HG03135 (cell line): ENCODE measurements at regions not wholly inside any gene's neighbourhood (a gene's known extent, or its start where the extent isn't known, plus 50 kb on each side); places are given as distances from the start of the nearest gene placed in this dataset.
"Not testable (repeated sequence)": the region's sequence is repeated elsewhere in the genome, so short reads cannot be mapped to it uniquely, and the experiment has no call there.

Experiments
- ATAC-seq: cut with Tn5 transposase; IDR thresholded peaks from one replicate; pipeline ENCODE4 v1.9.1; 2021; ENCODE audit warnings: mild to moderate bottlenecking, moderate library complexity; ENCODE audit not compliant: unreplicated experiment

DNA sequence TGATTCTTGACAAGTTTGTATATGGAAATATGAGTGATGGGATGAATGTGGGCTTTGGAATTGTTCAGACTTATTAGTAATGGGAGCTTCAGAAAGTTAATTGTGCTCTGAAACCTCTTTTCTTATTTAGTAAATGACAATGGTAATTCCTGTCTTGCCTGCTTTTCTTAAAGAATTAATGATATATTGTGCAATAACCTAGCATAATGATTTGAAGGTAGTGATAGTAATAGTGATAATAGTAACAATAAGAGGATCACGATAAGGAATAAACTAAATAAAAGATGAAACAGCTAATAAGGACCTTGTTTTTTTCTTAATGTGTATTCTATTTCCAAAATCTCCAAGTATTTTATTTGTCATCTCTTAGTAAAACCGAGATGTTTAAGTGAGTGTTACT, 245.0 kb upstream of the CPHXL start:
- ATAC-seq: no peak

DNA sequence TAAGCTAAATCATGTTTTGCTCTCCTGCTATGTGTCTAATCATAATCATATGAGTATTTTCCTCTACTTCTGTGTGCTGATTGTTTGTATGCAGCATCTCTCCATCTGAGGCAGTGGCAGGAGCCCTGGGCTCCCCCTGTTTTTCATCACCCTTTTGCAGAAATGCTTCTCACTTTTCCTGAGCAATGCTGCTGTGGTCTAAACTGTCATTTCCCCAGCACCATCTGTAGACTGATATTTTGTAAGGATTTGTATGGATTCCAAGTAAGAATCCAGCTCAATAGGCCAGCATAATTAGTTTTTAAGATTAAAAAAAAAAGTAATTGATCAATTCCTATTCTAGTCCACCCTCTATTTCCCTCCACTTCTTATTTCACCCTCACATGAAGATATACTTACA, 257.0 kb upstream of the CPHXL start:
- ATAC-seq: no peak

DNA sequence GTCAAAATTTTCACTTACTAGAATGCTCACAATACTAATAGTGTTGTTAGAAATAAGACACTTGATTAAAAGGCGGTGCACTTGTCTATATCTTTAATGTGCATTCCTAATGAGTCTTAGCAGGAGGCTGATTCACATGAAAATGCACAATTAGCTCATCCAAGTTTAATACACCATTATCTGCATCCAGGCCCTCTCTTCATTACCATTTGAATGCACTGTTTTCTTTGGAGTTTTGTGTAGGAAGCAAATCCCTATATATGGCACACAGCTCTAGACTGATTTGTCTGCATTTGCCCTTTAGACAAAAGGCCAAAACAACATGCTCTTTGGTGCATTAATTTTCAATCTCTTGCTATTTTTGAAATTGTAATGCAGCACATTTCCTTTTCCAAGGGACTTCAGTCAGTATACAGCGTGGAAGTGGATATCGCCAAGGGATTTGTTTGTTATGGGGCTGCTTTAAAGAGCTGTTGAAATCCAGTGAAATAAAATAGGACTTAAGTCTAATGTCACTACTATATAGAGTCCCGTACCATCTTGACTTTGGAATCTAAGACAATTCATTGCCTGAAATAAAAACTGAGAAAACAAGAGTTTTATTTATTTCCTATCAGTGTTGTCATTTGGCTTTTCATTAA, 257.6 kb upstream of the CPHXL start:
- ATAC-seq: no peak

DNA sequence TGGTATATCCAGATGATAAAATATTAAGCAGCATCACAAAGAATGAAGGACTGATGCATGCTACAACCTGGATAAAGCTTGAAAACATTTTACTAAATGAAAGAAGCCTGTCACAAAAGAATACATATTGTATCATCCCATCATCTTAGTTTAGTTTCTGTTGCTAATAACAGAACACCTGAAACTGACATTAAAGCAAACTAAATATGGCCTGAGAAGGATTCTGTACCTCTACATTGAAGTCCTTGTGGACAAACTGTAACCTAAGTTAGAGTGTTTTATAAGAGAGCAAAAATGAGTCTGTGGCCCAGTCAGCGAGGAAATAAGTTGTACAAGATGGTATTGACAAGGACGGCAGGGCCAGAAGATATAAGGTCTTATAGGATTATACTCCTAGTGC, 261.0 kb upstream of the CPHXL start:
- no peak for ATAC-seq

DNA sequence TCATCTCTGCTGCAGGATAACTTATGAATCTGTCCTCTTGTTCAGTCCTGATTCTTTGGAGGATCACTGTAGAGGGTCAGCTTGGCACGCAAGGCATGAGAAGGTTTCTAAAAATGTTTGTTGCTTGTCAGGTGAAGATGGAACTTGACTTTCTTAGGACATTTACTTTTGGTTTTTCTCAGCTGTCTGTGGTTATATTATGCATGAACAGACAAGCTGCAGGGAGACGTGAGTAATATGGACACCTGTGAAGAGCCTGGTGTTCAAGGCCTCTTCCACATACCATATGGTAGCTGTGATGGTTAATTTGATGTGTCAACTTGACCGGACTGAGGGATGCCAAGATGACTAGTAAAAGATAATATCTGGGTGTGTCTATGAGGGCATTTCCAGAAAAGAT, 270.2 kb upstream of the CPHXL start:
- ATAC-seq: no peak

DNA sequence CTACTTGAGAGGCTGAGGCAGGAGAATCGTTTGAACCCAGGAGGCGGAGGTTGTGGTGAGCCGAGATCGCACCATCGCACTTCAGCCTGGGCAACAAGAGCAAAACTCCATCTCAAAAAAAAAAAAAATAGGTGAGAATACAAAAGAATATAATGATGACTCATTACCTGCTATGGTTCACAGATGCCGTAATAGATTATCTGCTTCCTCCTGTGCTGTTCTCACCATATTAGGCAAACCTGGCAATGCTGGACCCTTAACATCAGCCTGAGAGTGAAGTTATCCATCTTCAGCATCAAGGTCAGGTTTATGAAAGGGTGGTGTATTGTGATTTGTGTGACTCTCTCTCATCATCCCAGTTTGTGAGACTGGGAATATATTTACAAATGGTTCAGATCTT, 271.3 kb upstream of the CPHXL start:
- no peak for ATAC-seq

DNA sequence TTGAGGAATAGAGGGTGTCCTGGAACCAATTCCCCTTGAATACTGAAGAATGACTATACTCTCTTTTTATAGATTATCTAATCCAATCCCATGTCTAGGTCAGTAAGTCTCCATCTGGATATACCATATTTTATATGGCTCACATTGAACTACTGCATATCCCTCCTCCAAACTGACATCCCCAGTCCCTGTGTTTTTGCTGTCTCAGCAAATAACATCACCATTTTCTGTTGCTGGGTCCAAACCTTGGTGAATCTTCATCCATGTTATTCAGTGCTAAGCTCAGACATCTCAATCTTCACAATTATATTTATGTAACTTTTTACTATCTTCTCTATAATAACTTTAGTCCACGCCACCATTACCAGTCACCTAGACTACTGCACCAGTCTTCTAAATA, 269.6 kb upstream of the CNTNAP4 start:
- no peak for ATAC-seq

DNA sequence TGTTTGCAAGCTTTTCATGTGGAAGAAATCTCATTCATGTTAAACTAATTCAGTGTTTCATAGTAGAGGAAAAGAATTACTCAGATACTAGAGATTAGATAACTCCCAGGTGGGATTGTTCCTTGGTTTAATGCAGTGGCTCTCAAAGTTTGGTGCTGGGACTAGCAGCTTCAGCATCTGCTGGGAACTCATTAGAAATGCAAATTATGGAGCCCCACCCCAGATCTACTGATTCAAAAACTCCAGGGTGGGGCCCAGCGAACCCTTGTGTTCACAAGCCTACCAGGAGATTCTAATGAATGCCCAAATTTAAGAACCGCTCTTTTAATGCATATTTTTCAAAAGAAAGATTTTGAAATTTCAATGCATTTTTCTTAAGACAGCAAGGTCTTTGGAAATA, 253.4 kb upstream of the CNTNAP4 start:
- no peak for ATAC-seq

DNA sequence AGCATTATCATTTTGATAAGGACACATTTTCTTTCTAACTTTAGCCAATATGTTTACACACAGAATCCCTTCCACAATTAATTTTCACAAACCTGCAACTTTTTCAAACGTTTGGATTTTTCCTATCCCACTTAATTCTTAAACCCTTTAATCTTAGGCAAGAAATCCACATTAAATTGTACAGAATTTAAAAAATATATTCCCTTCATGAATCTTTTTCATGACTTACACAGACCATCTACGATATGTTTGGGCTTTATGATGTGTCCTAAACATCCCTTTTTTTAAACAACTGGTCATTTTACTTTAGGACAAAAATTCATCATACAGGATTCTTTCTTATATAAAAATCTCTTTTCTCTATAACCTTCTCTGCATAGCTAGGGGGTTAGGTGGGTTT, 241.5 kb upstream of the CNTNAP4 start:
- ATAC-seq: no peak

DNA sequence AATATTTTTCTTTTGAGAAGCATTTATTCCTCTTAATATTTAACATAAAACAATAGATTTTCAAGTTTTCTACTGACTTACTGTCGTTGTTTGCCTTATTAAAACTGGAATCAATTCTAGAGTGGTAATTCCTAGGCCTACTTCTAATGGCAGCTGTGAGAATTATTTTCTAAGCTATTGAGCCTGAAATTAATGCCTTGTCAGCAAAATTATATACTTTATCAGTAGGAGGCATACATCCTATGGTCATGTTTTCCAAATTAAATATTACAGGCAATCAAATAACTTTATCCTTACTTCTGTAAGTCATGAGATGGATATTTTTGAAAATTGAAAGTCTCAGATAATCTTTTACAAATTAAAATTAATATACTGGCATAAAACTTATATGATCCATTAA, 239.1 kb upstream of the CNTNAP4 start:
- ATAC-seq: no peak

DNA sequence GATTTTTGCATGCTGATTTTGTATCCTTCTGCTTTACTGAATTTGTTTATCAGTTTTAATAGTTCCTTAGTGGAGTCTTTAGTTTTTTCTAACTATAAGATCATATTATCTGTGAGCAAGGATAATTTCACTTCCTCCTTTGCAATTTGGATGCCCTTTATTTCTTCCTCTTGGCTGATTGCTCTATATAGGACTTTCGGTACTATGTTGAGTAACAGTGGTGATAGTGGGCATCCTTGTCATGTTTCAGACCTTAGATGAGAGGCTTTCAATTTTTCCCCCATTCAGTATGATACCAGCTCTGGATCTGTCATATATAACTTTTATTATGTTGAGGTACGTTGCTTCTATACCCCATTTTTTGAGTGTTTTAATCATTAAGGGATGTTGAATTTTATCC, 224.5 kb upstream of the CNTNAP4 start:
- no peak for ATAC-seq

DNA sequence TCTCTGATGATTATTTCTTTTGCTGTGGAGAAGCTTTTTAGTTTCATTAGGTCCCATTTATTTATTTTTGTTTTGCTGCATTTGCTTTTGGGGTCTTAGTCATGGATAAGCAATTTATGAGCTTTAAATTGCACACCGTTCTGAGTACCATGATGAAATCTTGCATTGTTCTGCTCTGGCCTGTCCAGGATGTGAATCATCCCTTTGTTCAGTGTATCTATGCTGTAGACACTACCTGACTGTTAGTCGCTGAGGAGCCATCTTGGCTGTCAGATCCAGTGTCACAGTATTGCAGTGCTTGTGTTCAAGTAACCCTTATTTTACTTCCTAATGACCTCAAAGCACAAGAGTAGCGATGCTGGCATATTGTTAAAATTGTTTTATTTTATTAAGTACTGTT, 218.0 kb upstream of the CNTNAP4 start:
- ATAC-seq: no peak

DNA sequence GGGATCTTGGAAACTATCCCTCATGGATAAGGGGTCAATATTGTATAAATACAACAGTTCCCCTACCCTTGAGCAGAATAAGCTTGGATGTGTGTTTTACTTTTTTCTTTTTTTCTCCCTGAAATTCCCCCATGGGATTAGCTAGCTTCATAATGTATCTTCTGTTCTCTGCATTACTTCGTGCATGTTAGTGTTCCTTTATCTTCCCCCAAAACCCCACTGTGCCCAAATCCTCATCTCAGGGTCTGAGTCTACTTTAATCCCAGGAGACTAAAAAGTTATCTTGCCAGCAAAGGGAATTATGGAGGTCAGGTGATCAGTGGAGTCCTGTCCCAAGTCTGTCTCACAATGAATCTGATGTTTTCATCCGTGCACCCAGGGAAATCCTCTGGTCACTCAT, 217.5 kb upstream of the CNTNAP4 start:
- ATAC-seq: no peak

DNA sequence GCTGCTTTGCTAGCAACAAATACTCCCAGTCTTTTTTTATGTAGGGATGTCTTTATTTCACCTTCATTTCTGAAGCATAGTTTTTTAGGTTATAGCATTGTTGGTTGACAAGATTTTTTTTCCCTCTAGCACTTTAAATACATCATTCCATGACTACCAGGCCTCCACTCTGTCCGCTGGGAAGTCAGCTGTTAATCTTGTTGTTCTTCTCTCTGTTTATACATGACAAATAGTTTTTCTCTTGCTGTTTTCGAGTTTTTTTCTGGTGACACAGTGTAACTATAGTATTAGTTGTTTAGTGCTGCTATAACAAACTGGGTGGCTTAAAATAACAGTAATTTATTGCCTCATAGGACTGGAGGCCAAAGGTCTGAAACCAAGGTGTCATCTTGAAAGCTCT, 205.5 kb upstream of the CNTNAP4 start:
- ATAC-seq: no peak

DNA sequence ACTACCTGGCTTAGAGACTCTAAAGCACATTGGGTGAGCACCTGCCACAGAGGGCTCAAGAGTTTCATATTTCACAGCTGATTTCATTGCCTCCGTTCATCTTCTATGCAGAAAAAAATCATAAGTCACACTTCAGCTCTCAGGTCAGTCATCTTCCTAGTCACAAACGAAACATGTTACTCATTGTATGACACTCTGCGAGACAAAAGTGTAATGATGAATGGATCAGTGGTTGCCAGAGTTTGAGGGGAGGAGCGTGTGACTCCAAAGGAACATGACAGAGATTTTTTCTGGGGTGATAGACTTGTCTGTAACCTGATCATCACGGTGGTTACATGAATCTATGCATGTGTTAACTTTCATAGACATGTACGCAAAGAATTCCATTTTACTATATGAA, 195.2 kb upstream of the CNTNAP4 start:
- ATAC-seq: no peak

DNA sequence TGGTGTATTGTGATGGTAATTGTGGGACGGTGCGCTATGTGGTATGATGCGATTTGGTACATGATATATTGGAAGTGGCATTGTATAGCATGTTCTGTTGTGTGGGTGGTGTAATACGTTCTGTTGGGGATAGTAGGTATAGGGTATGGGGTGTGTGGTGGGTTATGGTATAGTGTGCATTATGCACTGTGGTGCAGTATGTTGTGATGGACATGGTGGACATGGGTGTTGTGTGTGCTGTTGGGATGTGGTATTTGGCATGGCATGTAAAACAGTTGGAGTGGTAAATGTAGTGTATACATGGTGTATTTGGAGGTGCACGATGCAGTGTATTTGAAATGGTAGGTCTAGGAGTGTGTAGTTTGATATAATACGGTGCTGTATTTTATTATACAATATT, 170.6 kb upstream of the CNTNAP4 start:
- ATAC-seq: no peak

DNA sequence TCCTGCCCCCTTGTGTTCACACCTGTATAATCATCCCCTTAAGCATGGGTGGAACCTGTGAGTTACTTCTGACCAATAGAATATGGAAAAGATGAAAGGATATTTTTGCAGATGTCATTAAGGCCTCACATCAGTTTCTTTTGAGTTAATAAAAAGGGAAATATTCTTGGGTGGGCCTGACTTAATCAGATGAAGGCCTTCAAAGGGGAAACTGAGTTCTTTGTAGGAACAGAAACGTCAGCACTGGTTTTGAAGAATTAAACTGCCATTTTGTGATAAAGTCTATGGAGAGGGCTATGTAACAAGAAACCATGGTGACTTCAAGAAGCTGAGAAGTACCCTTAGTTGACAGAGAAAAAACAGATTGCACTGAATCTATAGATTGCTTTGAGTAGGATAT, 168.7 kb upstream of the CNTNAP4 start:
- no peak for ATAC-seq

DNA sequence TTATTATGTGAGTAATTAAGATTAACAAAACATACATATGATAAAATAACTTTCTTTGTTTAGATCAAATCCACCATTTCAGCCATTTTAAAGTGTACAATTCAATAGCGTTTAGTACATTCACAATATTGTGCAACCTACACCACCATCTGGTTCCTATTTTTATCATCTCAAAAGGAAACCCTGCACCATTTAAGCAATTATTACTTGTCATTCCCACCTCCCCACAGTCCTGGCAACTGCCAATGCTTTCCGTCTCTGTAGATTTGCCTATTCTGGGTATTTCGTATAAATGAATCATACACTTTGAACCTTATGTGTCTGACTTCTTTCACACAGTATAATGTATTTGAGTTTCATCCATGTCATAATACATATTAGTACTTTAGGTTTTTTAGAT, 162.5 kb upstream of the CNTNAP4 start:
- no peak for ATAC-seq

DNA sequence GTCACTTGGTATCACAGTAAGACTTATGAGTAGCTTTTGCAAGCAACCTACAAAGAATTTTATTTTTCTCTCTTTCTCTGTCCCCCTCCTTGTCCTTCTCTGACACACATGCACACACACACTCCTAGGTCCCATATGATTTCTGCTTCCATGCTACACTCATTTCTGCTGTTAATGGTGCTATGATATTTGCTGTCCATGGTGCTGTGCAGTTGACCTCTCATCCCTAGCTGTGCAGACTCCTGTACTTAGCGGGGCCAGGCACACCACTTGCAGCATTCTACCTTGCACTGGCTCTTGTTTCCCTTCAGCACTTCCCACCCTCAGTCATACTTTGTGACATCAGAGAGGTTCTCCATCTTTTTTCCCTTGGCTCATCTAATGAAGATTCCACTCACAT, 158.9 kb upstream of the CNTNAP4 start:
- no peak for ATAC-seq

DNA sequence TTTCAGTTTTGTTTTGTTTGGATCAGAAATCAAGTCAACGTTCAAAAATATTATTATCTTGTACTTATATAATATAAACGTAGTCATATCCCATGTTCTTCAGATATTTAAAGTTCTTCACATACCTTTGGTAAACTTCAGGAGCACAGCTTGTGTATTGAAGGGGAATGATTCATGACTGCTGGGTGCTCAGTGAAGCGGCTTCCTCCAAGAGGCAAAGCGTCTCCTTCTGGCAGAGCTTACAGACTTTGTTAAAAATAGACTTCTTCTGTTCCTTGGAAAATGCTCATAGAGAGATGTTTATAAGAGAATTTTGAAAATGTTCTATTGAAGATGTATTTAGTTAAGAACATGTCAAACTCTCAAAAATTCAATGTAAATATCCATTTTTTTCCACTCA, 155.6 kb upstream of the CNTNAP4 start:
- no peak for ATAC-seq

DNA sequence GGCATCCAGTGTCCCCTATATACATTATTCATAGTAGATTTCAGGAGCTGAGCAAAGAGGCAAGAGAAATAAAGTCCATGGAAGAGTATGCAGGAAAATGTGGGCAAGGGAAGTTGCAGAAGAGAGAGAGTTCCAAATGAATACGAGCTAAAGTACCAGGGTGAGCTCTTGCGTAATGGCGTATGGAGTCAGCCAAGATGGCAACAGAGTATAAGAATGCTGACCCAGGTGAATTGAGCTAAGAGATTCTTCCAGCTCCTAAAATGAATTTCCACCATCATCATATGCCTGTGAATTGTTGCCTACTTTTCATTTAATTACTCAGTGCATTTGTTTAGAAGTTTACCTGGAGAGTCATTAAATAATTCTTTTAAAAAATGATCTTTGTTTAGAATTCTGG, 153.2 kb upstream of the CNTNAP4 start:
- no peak for ATAC-seq

DNA sequence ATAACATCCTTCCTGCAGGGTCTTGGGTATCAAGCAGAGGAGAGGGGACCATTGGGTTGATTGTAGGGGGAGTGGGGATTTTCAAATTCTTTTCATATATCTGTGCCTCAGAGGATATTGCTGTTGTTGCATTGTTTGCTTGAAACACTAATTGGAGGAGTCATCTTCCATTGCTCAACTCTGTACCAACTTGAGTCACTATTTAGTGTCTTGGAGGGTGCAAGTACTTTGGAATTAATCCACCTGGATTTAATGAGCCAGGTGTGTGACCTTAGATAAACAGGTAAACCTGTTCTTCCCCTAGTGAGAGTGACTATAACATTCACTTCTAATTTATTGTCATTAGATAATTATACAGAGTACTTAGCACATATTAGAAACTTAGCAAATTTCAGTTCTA, 151.3 kb upstream of the CNTNAP4 start:
- ATAC-seq: no peak

DNA sequence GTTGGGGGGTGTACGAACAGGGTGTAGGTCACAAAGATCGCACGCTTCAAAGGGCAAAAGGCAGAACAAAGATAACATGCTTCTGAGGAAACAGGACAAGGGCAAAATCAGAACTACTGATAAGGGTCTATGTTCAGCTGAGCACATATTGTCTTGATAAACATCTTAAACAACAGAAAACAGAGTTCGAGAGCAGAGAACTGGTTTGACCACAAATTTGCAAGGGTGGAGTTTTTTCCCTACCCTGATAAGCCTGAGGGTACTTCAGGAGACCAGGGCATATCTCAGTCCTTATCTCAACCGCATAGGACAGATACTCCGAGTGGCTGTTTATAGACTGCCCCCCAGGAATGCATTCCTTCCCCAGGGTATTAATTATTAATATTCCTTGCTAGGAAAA, 139.1 kb upstream of the CNTNAP4 start:
- ATAC-seq: not testable (repeated sequence)

DNA sequence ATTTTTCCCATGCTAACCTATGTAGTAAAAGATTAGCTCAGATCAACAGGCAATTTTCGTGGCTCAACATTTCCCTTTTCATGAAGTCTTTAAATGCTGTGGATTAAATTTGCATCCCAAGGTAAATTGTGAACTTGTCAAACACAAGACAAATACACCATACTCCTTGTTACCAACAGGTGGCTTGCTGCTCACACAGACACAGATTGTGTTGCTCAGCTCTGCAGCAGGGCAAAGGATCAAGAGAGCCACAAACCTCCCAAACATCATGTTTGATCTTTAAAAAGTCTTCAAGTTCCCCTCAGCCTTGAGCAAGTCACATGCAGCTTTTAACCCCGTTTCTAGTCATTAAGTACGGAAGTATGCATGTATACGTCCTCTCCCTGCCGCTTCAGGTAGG, 119.6 kb upstream of the CNTNAP4 start:
- ATAC-seq: no peak
